A673 (cell line): ENCODE measurements at regions not wholly inside any gene's neighbourhood (a gene's known extent, or its start where the extent isn't known, plus 50 kb on each side); places are given as distances from the start of the nearest gene placed in this dataset.

Experiments used
- BruUV-seq: library from RNA; stranded (reverse); fragments of 400-500 nt; replicated peaks from 2 replicates; lab custom pipeline; 2021; lab: Mats Ljungman, UMichigan
- CTCF ChIA-PET: fragments of 300-600 bp; sonication (Branson Sonifier 250); formaldehyde crosslinking; loops from one replicate; lab custom pipeline; 2022; ENCODE audit warnings: antibody characterized with exemption; lab: Charles Lee
- POLR2A ChIA-PET: fragments of 300-600 bp; sonication (Branson Sonifier 250); formaldehyde crosslinking; loops from one replicate; lab custom pipeline; 2022; ENCODE audit warnings: antibody characterized with exemption; ENCODE audit not compliant: low non-redundant PET; lab: Charles Lee
- DNase-seq: peaks from one replicate; pipeline ENCODE4 v3.0.0-alpha.2; 2015; ENCODE audit warnings: low spot score
- H3K27ac ChIP-seq: fragments of 200-600 bp; sonication (generic); 2 replicates; pipeline ENCODE4 v1.5.1; 2016; ENCODE audit warnings: mixed run types, low read depth, mild to moderate bottlenecking, mixed read lengths, antibody characterized with exemption, low read length; ENCODE audit not compliant: poor library complexity, severe bottlenecking
- H3K27me3 ChIP-seq: fragments of 200-600 bp; sonication (generic); replicated peaks from 2 replicates; pipeline ENCODE4 v1.6.1; 2017; ENCODE audit warnings: mixed run types, low read depth, mild to moderate bottlenecking, mixed read lengths, antibody characterized with exemption, low read length; ENCODE audit not compliant: insufficient read depth, poor library complexity
- H3K36me3 ChIP-seq: fragments of 200-600 bp; sonication (generic); 2 replicates; pipeline ENCODE4 v1.6.1; 2016; ENCODE audit warnings: mixed run types, mild to moderate bottlenecking, mixed read lengths, antibody characterized with exemption, low read length; ENCODE audit not compliant: insufficient read depth, poor library complexity, severe bottlenecking
- H3K4me1 ChIP-seq: fragments of 200-600 bp; sonication (generic); 2 replicates; pipeline ENCODE4 v1.6.1; 2017; ENCODE audit warnings: mixed run types, mild to moderate bottlenecking, mixed read lengths, antibody characterized with exemption, low read length; ENCODE audit not compliant: insufficient read depth, poor library complexity, severe bottlenecking
- H3K4me3 ChIP-seq: fragments of 200-600 bp; sonication (generic); 2 replicates; pipeline ENCODE4 v1.5.1; 2016; ENCODE audit warnings: low read depth, mixed run types, mild to moderate bottlenecking, mixed read lengths, low read length; ENCODE audit not compliant: poor library complexity, severe bottlenecking
- H3K9me3 ChIP-seq: fragments of 200-600 bp; sonication (generic); 2 replicates; pipeline ENCODE4 v1.6.1; 2016; ENCODE audit warnings: mixed run types, low read depth, mild to moderate bottlenecking, mixed read lengths, antibody characterized with exemption, low read length; ENCODE audit not compliant: poor library complexity, severe bottlenecking
- CTCF ChIP-seq: fragments of 300-800, 200-600 bp; sonication (generic); conservative IDR thresholded peaks from 2 replicates; pipeline ENCODE4 v1.5.1; 2017; ENCODE audit warnings: low read depth, mild to moderate bottlenecking, antibody characterized with exemption, low read length, moderate library complexity, mixed read lengths
- EZH2 ChIP-seq: fragments of 200-600 bp; sonication (generic); IDR thresholded peaks from 2 replicates; pipeline ENCODE4 v1.6.1; 2017; ENCODE audit warnings: borderline replicate concordance, low read depth, mild to moderate bottlenecking, mixed read lengths, antibody characterized with exemption, low read length; ENCODE audit not compliant: poor library complexity, severe bottlenecking
- intact Hi-C: fragments of 100-400 bp; cut with micrococcal nuclease; formaldehyde crosslinking; loops from one replicate; pipeline ENCODE4 v1.10.0; 2022; ENCODE audit not compliant: unreplicated experiment

GRCh38 chr2:4668381-4668780 is 965.0 kb downstream of the DCDC2C start:
- no peak overlapping the region for H3K4me3 ChIP-seq
- BruUV-seq: no TSS peak
- ChIA-PET POLR2A (interaction anchor here (0.7 kb wide), 1 partner anchor 927 kb away, joined by 3 read pairs; no protein-coding TSS in a partner anchor), CTCF (no interaction called here)
- H3K4me1 ChIP-seq: peaks cover 9% of the 10 kb centered on the region
- TF ChIP-seq CTCF (no peak), EZH2 (no peak)
- no peak overlapping the region for H3K27ac ChIP-seq
- H3K9me3 ChIP-seq: no peaks in the 10 kb centered on the region
- intact Hi-C loops: no loop called here
- no peaks in the 10 kb centered on the region for H3K36me3 ChIP-seq
- H3K27me3 ChIP-seq: no peaks in the 10 kb centered on the region
- no peak for DNase-seq

- Histone ChIP-seq H3K9me3 (no peaks in the 10 kb centered on the region), H3K4me3 (no peak overlapping the region), H3K4me1 (peaks cover 9% of the 10 kb centered on the region), H3K27ac (no peak overlapping the region), H3K36me3 (no peaks in the 10 kb centered on the region), H3K27me3 (no peaks in the 10 kb centered on the region)
- BruUV-seq: no TSS peak
- TF ChIP-seq EZH2 (no peak), CTCF (no peak)
- intact Hi-C loops: no loop called here
- DNase-seq: peak; percentile 40
- CTCF ChIA-PET: no interaction called here
- POLR2A ChIA-PET: no interaction called here
Measured at GRCh38 chr2:4670331-4670730, 967.0 kb downstream of the DCDC2C start.

GRCh38 chr2:4673025-4673489 is 969.7 kb downstream of the DCDC2C start:
- CTCF ChIA-PET: no interaction called here
- peaks cover 9% of the 10 kb centered on the region for H3K4me1 ChIP-seq
- H3K4me3 ChIP-seq: no peak overlapping the region
- no peak overlapping the region for H3K27ac ChIP-seq
- no peaks in the 10 kb centered on the region for H3K36me3 ChIP-seq
- intact Hi-C loops: no loop called here
- no peaks in the 10 kb centered on the region for H3K27me3 ChIP-seq
- peak; percentile 20 for DNase-seq
- no peak for TF ChIP-seq CTCF
- TF ChIP-seq EZH2: no peak
- no TSS peak for BruUV-seq
- no peaks in the 10 kb centered on the region for H3K9me3 ChIP-seq
- POLR2A ChIA-PET: no interaction called here
